GM19468 (cell line): ENCODE measurements at regions not wholly inside any gene's neighbourhood (a gene's known extent, or its start where the extent isn't known, plus 50 kb on each side); places are given as distances from the start of the nearest gene placed in this dataset.

ENCODE experiments used
- ATAC-seq: cut with Tn5 transposase; IDR thresholded peaks from one replicate; pipeline ENCODE4 v1.9.1; 2021; ENCODE audit warnings: mild to moderate bottlenecking, moderate library complexity, moderate number of reproducible peaks; ENCODE audit not compliant: unreplicated experiment; ENCODE audit errors: extremely low read depth

DNA sequence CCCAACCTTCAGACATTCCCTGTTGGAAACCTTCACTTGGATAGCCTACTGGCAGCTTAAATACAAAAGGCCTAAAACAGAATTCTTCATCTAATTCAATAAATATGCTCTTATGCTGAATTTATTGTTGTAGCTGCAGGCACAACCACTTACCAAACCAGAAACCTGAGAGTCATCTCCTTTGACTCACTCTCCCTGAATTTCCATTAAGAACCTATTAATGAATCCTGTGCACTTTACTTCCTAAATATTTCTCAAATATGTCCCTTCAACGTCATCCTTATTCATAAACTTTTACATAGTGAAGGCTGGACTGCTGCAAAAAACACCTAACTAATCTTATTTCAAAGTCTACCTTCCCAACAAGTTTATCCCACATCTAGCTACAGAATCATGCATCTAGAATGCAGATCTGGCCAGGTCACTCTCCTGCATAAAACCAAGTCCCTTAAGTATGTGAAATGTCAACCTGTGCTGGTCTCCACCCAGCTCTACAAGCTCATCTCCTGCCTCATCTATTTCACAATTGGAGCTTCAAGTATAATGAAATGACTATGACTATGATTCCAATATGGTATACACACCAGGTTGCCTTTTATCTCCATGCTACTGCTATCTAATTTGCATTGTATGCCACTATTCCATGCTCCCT lies 354.2 kb downstream of the ZEB2 start:
- ATAC-seq, result no peak

DNA sequence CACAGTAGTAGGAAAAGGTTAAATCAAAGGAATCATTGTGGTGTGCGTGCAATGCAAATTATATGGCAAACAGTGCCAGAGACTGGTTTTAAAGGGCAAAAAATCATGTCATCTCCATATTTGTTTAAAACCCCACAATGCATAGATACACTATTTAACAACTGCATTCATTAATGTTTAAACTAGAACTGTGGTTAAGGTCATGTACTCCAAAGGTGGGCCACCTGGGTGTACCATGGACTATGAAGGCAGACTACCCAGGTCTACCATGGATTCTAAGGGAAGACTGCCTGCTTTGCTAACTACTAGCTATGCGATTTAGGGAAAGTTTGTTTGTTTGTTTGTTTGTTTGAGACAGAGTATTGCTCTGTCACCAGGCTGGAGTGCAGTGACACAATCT lies 356.3 kb downstream of the ZEB2 start:
- no peak for ATAC-seq

DNA sequence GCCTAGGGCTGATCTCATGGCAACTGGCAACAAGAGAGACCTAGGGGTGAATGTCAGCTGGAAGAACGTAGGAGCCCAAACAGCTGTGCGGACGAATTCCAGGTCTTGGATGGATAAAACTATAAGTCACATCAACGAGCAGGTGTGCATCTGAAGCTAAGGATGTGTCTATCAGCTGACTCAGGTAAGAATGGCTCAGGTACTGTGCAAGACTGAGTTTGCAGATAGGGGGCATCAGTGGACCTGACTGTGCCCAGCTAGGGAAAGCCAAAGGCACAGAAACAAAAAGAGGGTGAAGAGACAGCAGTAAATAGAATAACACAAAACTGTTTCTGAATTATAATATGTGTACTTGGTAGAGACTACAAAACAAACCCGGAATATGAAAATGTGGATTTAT lies 357.3 kb downstream of the ZEB2 start:
- ATAC-seq, result no peak

DNA sequence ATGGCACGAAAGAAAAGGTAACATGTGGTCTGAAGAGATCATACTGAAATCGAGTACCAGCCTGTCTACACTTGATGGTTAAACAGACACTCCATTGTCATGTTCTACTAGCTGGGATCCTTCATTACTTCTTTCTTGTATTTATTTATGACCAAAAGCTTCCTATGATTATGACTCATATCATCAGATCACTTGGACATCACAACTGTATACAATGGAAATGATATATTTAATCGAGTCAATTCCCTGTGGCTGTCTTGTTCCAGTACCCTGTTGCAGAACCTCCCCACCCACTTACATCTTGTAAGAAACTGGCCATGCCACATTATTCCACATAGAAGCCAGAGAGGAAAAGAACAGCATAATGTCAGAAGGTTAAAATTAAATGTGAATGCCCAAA lies 358.9 kb downstream of the ZEB2 start:
- no peak for ATAC-seq

DNA sequence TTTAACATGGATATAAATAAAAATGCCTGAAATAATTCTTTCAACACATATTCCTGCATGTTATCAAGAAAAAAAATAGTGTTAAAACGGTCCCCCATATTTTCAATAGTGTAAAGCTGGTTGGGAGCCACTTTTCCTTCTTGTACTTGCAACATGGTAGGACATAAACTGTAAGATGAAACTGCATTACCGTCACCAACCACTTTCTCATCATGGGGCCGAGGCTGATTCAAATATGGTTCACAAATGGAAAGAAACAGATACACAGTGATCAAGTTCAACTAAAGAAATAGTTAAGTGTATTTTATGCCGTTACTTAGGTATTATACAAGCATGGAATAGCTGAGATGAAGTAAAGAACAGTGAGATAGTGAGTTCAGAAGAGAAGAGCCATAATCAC lies 360.7 kb downstream of the ZEB2 start:
- ATAC-seq, result no peak

DNA sequence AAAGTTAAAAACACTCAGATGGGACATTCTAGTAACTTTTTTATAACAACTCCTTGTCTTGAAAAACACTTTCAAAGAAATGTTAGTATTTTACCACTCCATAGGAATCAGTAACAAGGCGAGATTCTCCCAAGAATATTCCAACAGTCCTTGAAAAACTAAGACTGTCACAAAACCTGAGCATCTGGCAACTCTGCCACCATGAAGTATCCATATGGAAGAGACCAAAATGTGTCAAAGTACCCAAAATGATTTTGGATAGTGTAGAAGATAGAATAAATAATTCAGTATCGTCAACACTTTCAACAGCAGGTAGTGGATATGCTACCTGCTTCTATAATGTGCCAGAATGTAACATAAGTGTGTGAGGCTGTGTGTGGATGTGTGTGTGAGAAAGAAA lies 361.8 kb downstream of the ZEB2 start:
- no peak for ATAC-seq

DNA sequence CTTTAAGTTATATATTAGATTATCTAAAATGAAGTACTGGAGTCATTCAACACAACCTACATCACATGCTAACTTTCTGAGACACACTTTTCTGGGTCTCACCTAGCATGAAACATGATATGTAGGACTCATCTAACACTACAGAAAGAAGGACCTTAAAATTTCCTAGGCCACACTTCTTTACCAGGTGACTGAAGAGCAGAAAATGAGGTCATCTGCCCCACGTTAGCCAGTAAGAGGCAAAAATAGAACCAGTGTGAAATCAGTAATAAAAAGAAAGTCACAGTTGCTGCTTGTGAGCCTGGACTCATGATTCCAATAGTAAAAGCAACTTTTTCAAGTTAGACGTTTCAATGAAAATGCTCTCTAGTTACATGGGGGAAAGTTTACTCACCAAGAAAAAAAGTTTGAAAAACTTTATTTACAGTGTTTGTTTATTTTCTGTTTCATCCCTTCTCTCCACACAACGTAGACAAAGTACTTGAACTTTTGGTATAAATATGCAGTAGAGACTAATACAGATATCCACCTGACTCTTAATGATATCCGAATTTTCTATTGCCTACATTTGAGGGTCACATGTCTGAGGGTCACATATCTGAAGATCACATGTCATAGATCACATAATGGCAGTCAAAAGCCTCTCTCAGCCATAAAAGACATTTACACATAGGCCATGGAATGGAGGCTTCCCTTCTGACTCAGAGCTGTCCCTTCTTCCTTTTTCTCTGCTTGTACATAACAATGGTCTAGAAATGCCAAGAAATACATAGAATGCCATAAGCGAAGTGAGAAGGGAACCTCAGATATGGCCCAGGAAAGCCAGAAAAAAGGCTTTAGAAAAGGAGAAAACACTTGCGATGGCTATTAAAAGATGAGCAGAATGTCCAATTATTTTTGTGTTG lies 362.9 kb downstream of the ZEB2 start:
- ATAC-seq, result no peak

DNA sequence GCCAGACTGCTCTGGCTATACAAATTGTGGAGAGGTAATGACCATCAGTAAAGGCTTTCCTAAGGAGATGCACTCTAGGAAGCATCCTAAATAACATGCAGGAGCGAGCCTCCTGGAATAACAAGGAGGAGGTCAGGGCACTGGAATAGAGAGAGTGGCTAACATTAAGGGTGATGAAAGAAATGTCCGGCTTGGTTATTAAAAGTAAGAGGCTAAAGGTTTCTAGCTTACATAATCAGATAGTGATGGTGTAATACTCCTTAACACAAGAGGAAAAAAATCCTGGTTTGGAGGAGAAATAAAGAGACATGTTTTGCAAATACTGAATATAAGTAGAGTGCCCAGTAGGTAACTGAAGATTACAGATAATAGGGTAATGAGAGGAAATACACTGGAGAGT lies 365.7 kb downstream of the ZEB2 start:
- no peak for ATAC-seq

DNA sequence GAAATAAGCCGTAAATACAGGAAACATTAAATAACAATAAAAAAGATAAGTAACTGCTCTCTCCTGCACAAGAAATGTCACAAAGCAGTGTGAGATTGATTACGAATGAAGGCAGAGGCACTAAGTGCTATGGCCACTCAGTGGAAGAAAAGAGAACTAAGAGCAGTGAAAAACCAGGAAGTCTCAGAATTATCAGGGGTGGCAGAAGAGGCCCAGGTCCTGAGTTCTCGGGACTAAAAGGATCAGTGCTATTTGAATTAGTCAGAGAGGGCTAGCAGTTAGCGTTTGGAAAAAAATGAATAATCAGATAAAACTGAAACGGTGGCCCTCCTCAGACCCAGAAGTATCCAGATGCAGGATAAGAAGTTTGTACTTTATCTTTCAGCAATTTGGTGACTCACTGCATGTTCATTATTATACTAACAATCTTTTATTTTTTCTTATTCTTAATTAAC lies 367.1 kb downstream of the ZEB2 start:
- no peak for ATAC-seq

DNA sequence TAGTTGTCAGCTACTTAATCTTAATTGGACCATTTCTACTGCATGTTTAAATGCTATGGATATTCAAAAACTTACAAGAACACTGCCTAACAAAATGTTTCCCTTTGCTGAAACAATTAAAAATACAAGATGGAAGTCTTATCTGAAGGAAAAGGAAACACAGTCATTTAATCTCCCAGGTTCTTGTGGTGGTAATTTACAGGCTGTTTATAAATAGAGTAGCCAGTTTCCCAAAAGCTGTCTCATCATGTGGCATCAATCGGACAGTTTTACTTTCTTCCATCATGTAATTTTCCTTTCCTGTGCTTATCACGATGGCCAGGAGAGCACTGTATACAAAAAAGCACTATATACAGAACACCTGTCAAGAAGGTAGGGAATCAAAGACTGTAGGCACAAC lies 368.1 kb downstream of the ZEB2 start:
- no peak for ATAC-seq

DNA sequence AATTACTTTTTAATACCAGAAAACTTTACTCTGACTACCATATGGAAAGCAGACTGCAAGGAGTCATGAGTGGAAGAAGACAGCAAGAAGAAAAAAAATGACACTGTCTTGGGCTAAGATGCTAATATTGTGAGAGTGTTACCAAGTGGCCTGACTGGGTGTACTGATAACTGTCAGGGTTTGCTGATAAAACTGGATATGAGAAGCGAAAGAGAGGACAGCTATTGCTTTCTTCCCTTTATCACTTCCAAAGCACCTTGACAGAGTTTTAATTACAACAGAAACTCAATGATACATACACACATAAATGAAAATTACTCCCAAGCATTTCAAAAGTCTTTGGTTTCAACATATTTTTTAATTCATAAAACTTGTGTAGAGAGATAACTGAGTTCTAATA lies 368.5 kb downstream of the ZEB2 start:
- ATAC-seq, result no peak

DNA sequence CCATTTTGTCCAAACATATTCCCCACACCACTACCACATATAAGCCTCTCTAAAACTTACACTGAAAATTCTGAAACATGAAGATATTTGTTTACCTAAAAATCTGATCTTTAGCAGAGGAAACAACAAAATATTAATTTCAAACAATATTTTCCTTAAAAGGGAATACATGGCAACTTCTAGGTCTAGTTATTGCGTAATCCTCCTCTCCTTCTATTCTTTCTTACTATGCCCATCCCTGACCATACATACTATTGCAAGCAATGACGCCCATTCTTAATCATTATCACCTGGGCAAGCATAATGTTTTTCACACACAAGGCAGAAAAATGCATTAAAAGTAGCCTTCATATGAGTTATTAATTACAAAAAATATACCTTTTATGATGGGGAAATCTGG lies 372.6 kb downstream of the ZEB2 start:
- ATAC-seq, result no peak

DNA sequence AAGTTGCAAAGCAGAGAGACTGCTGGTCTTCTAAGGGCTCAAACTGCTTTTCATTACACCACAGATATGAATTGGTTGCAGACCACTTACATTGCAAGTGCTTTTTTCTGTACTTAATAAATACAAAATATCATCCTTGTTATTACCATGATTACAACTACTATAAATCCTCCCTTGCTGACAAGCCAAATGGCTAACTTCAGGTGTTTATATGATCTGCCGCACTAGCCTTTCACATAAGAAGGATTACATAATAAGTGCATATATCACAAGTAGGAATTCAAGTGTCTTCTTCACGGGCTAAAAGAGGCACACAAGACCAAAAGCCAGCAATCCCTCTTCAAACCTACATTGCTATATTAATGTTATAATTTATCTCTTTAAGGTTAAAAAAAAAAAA lies 373.0 kb downstream of the ZEB2 start:
- no peak for ATAC-seq

DNA sequence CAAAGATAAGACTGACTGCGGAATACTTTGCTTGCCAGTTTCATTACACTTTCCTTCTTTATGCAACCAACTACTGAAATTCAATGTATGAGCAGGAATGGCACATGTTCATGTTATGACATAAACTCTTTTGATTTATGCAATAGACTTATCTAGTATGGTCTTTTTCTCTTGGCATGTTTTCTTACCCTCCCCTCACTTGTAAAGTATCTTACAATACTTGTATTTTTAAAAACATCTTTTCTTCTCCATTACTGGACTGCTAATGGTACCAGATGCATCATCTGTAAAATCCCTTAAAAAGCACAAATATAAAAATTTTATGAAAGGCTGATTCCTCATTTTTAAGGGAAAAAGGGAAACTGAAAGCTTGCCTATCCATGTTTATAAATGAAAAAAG lies 373.8 kb downstream of the ZEB2 start:
- ATAC-seq, result no peak

DNA sequence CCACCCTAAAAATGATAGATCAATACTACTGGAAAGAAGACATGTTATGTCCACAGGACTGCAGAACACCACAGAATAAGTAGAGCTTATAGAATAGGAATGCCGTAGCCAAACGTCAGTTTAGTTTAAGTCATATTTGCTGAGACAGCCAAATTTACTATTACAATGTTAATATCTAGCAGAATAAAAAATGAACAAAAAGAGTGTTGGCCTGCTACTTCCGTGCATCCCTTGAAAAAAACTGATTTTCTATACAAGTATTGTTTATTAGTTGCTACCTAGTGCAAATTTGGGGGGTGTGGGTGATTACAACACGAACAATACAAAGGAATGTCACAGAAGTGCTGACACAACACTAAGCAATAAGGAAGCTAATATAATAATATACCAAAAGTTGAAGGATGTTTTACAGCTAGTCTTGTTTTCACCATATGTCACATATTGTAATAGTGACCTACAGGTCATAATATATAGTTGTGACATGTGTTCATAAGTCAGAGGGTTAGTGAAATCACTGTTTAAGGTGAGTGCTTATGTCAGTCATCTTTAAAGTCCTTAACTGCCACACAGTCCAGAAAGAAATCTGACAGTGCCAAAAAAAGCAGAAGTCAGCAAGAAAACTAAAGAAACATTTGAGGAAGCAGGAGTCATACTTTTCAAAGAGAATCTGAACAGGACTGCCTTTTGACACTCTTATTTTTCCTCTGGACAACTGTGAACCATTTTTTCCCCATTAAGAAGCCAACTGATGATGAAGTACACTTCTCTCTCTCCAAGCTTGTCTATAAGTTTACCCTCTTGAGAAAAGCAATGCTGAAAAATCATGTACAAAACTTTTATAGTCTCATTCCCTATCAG lies 376.4 kb downstream of the ZEB2 start:
- no peak for ATAC-seq

DNA sequence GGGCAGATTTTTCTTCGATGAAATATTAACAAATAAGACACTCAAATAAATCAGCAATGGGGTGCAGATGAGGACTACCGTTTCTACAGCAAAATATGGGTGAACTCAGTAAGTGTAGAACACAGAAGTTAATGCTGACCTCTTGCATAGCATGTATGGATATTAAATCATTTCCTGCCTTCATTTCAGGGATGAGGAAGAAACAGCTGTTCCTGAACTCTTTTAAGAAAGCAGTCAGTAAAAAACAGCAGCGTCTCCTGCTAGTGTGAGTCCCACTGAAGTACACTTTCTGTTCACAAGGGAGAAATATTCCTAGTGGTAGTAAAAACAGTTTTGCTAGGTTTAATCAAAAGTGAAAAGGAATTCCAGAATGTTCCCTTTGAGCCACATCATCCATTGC lies 379.0 kb downstream of the ZEB2 start:
- ATAC-seq, result no peak

DNA sequence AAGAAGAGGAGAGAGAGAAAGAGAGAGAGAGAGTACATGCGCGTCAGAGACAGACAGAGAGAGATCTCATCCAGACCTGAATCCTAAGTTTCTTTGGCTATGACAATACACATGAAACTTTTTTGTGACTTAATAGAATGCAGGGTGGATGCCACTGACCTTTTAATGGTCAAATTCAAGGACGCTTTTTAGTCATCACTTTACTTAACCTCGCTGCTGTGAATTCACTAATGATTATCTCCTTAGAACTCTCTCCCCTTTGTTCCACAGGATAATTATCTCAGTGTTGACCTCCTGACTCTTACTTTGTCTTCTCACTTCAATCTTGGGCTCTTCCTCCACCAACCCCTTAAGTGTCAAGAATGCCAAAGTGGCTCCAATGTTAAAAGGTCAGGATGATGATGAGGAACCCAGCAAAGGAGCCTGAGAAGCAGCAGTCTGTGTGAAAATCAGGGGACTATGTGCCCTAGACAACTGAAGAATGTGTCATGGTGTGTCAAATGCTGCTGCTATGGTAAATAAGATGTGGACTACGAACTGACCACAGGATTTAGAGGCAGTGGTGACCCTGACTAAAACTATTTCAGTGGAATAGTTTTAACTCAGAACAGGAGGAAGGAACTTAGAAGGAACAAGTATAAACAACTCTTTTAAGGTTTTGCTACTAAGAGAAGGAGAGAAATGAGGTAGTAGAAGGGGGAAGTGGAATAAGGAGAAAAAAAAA lies 382.1 kb downstream of the ZEB2 start:
- no peak for ATAC-seq

DNA sequence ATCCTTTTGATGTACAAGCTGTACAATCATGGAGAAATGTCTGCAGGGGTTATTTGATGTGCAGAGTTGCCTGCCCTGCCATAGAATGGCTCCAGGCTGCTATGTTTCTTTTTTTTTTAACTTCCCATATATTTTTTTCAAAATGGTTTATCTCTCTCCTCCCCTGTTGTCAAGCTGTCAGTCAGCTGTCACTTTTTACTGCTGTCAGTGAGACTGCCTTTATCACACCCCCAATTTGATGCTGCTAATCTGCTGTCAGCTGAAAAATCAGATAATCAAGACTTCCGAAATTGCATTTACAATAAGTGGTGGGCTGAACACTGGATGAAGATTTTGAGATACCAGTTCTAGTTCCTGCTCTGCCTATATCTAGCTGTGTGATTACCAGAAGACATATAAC lies 382.6 kb downstream of the ZEB2 start:
- no peak for ATAC-seq

DNA sequence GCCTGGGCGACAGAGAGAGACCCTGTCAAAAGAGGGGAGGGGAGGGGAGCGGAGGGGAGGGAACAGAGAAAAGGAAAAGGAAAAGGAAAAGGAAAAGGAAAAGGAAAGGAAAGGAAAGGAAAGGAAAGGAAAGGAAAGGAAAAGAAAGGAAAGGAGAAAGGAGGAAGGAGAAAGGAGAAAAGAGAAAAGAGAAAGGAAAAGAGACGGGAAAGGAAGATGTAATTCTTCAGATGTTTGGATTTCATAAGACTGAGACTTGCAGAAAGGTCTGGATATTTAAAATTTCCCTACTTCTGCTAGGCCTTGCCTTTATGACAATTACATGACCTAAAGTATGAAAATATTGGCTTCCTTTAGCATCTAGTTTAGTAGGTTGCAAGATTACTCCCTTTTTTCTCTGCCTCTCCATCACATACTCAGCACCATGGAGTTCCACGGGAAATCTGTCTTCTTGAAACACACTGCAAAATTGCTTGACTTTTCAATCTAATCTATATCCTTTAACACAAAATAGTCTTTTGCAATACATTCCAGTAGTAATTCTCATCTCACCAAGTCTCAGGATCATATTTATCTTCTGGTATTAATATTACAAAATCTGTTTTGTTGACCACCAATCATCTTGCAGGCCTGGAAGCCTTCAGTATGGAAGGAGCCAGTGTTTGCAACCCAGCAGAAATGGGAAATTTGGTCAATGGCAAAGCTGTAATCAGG lies 383.5 kb downstream of the ZEB2 start:
- ATAC-seq, result no peak
